NCI-H524 treated with DMSO at 0.1 percent for 48 hours (cell line): ENCODE measurements at regions not wholly inside any gene's neighbourhood (a gene's known extent, or its start where the extent isn't known, plus 50 kb on each side); places are given as distances from the start of the nearest gene placed in this dataset.
"Not testable (repeated sequence)": the region's sequence is repeated elsewhere in the genome, so short reads cannot be mapped to it uniquely, and the experiment has no call there.

Experiments used
- DNase-seq: peaks from one replicate; lab custom pipeline; 2025; lab: John Stamatoyannopoulos, UW

GRCh38 chr2:101645886-101646285 lies 51.6 kb upstream of the MAP4K4 start:
- not testable (repeated sequence) for DNase-seq

- no peak for DNase-seq
Measured at GRCh38 chr2:101644842-101645383, 52.6 kb upstream of the MAP4K4 start.

GRCh38 chr2:101643004-101643524 lies 54.4 kb upstream of the MAP4K4 start:
- DNase-seq, result no peak

GRCh38 chr2:101638817-101639605 lies 58.5 kb upstream of the MAP4K4 start:
- no peak for DNase-seq

GRCh38 chr2:101638181-101638711 lies 59.3 kb upstream of the MAP4K4 start:
- DNase-seq, result no peak

- no peak for DNase-seq
Measured at GRCh38 chr2:101630224-101630949, 67.1 kb upstream of the MAP4K4 start.

GRCh38 chr2:101628030-101628392 lies 69.5 kb upstream of the MAP4K4 start:
- DNase-seq, result no peak

- DNase-seq, result no peak
Measured at GRCh38 chr2:101627285-101628029, 70.0 kb upstream of the MAP4K4 start.

- DNase-seq, result not testable (repeated sequence)
Measured at GRCh38 chr2:101625814-101626213, 71.7 kb upstream of the MAP4K4 start.

GRCh38 chr2:101625387-101625786 lies 72.1 kb upstream of the MAP4K4 start:
- no peak for DNase-seq

GRCh38 chr2:101624706-101625332 lies 72.7 kb upstream of the MAP4K4 start:
- DNase-seq, result no peak

GRCh38 chr2:101623031-101623521 lies 74.4 kb upstream of the MAP4K4 start:
- no peak for DNase-seq

- no peak for DNase-seq
Measured at GRCh38 chr2:101622210-101623030, 75.1 kb upstream of the MAP4K4 start.

GRCh38 chr2:101619191-101619591 lies 78.3 kb upstream of the MAP4K4 start:
- no peak for DNase-seq

- DNase-seq, result no peak
Measured at GRCh38 chr2:101617796-101618195, 79.7 kb upstream of the MAP4K4 start.

- DNase-seq, result no peak
Measured at GRCh38 chr2:101617188-101617587, 80.3 kb upstream of the MAP4K4 start.

- DNase-seq, result no peak
Measured at GRCh38 chr2:101614127-101614759, 83.3 kb upstream of the MAP4K4 start.

GRCh38 chr2:101613056-101613704 lies 84.3 kb upstream of the MAP4K4 start:
- DNase-seq, result peak; percentile 26

GRCh38 chr2:101612019-101612418 lies 85.5 kb upstream of the MAP4K4 start:
- no peak for DNase-seq
